ENCODE measurements at regions not wholly inside any gene's neighbourhood (a gene's known extent, or its start where the extent isn't known, plus 50 kb on each side); places are given as distances from the start of the nearest gene placed in this dataset.
A peak's percentile ranks its signal among the peaks of the same experiment; 100 is the strongest.

- no peaks in the 10 kb centered on the region for H3K27me3 ChIP-seq
- no peak for DNase-seq
- H3K9me3 ChIP-seq, result peaks cover 14 to 16% of the 10 kb centered on the region in 2 donors
- H3K4me1 ChIP-seq, result peaks cover 0 to 5% (median 0%) of the 10 kb centered on the region in 4 donors
- in situ Hi-C loops (cut with MboI; ENCODE audit: low pct_ligation_motif_present in 1 of 4, low pct_unique_long_range_greater_than_20kb in 1 of 4, low sequenced_read_pairs in 3 of 4) (no loop called here), intact Hi-C loops (cut with DNase I; ENCODE audit: low total_unique reads) (no loop called here)
- peak overlapping the region in 2 of 4 donors; percentile 21 to 31 for H3K27ac ChIP-seq
- 51 to 52% methylated on average over 3 of the region's 3 CpGs for WGBS, 2 donors (ENCODE audit: low coverage in 1 of 2)
- no peak overlapping the region for H3K4me3 ChIP-seq
- TF ChIP-seq, protein P1, sequence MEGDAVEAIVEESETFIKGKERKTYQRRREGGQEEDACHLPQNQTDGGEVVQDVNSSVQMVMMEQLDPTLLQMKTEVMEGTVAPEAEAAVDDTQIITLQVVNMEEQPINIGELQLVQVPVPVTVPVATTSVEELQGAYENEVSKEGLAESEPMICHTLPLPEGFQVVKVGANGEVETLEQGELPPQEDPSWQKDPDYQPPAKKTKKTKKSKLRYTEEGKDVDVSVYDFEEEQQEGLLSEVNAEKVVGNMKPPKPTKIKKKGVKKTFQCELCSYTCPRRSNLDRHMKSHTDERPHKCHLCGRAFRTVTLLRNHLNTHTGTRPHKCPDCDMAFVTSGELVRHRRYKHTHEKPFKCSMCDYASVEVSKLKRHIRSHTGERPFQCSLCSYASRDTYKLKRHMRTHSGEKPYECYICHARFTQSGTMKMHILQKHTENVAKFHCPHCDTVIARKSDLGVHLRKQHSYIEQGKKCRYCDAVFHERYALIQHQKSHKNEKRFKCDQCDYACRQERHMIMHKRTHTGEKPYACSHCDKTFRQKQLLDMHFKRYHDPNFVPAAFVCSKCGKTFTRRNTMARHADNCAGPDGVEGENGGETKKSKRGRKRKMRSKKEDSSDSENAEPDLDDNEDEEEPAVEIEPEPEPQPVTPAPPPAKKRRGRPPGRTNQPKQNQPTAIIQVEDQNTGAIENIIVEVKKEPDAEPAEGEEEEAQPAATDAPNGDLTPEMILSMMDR (IDR thresholded peaks at IDR 0.05), result no peak
- TF ChIP-seq POLR2A (IDR thresholded peaks at IDR 0.05), result no peak
- no peak for TF ChIP-seq EP300 (IDR thresholded peaks at IDR 0.05; ENCODE audit: low read depth)
- no peak for TF ChIP-seq POLR2AphosphoS5 (IDR thresholded peaks at IDR 0.05)
- no peaks in the 10 kb centered on the region for H3K36me3 ChIP-seq
Measured at GRCh38 chr5:39494107-39494510, 69.3 kb upstream of the DAB2 start.

GRCh38 chr5:39491210-39491609 is 66.4 kb upstream of the DAB2 start:
- DNase-seq, result no peak
- Histone ChIP-seq H3K36me3 (no peaks in the 10 kb centered on the region), H3K4me3 (no peak overlapping the region), H3K4me1 (peaks cover 0 to 5% (median 0%) of the 10 kb centered on the region in 4 donors), H3K9me3 (peaks cover 14 to 16% of the 10 kb centered on the region in 2 donors), H3K27ac (no peak overlapping the region), H3K27me3 (no peaks in the 10 kb centered on the region)
- intact Hi-C loops (cut with DNase I; ENCODE audit: low total_unique reads), result no loop called here
- TF ChIP-seq POLR2A (IDR thresholded peaks at IDR 0.05) (no peak), EP300 (IDR thresholded peaks at IDR 0.05; ENCODE audit: low read depth) (no peak), POLR2AphosphoS5 (IDR thresholded peaks at IDR 0.05) (no peak)
- TF ChIP-seq, protein P1 (IDR thresholded peaks at IDR 0.05), result no peak
- 77 to 86% methylated on average over 1 of the region's 1 CpG for WGBS, 2 donors (ENCODE audit: low coverage in 1 of 2)
- in situ Hi-C loops (cut with MboI; ENCODE audit: low pct_ligation_motif_present in 1 of 4, low pct_unique_long_range_greater_than_20kb in 1 of 4, low sequenced_read_pairs in 3 of 4), result no loop called here

DNA sequence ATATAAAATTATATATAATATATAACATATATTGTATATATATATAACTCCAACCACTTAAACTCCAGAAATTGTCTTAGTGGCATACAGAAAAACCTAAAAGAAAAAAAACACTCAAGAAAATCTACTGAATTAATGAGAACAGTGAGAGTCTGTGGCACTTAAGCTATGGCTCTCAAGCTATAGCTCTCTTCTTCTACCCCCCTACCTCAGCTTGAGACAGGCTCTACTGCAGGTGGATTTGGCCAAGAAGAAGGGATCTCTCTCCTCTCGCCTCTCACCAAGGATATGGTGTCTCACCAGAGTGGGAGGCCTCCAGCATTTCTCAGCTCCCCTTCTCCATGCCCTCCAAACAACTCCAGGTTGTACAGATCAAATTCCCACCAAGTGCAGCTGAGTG is 64.5 kb upstream of the DAB2 start:
- intact Hi-C loops (cut with DNase I; ENCODE audit: low total_unique reads), result no loop called here
- no peak overlapping the region for H3K27ac ChIP-seq
- in situ Hi-C loops (cut with MboI; ENCODE audit: low pct_ligation_motif_present in 1 of 4, low pct_unique_long_range_greater_than_20kb in 1 of 4, low sequenced_read_pairs in 3 of 4), result no loop called here
- no peak for DNase-seq
- H3K9me3 ChIP-seq, result peaks cover 14 to 16% of the 10 kb centered on the region in 2 donors
- no peaks in the 10 kb centered on the region for H3K27me3 ChIP-seq
- no peak for TF ChIP-seq POLR2AphosphoS5 (IDR thresholded peaks at IDR 0.05)
- TF ChIP-seq EP300 (IDR thresholded peaks at IDR 0.05; ENCODE audit: low read depth), result no peak
- TF ChIP-seq POLR2A (IDR thresholded peaks at IDR 0.05), result no peak
- TF ChIP-seq, protein P1 (IDR thresholded peaks at IDR 0.05), result no peak
- no peak overlapping the region for H3K4me3 ChIP-seq
- no peaks in the 10 kb centered on the region for H3K36me3 ChIP-seq
- WGBS, 2 donors (ENCODE audit: low coverage in 1 of 2), result 70% methylated on average over 1 of the region's 1 CpG; no CpG with 5 or more reads in 1 of the 2 donors
- peaks cover 0 to 10% (median 0%) of the 10 kb centered on the region in 4 donors for H3K4me1 ChIP-seq

DNA sequence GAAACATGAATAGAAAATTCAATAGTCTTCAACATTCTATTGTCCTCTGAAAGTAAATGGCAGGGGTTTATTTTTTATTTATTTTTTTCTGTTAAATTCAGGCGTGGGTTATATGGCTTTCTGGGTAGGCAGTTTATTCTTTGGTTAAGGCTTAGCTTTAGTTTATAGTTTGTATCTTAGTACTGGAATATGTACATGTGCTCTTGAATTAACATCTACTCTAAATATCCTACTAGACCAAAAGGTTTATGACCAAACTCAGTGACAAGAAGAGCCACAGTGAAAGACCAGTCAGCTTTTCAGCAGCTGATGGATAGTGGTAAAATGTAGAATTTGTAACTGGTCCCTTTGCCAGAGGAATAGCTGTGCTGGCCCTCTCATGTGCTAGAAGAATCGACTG is 62.0 kb upstream of the DAB2 start:
- TF ChIP-seq POLR2AphosphoS5 (IDR thresholded peaks at IDR 0.05) (no peak), POLR2A (IDR thresholded peaks at IDR 0.05) (no peak), EP300 (IDR thresholded peaks at IDR 0.05; ENCODE audit: low read depth) (no peak)
- TF ChIP-seq, protein P1 (IDR thresholded peaks at IDR 0.05), result no peak
- in situ Hi-C loops (cut with MboI; ENCODE audit: low pct_ligation_motif_present in 1 of 4, low pct_unique_long_range_greater_than_20kb in 1 of 4, low sequenced_read_pairs in 3 of 4) (no loop called here), intact Hi-C loops (cut with DNase I; ENCODE audit: low total_unique reads) (no loop called here)
- H3K27ac ChIP-seq, result no peak overlapping the region
- H3K4me1 ChIP-seq, result peaks cover 0 to 12% (median 0%) of the 10 kb centered on the region in 4 donors
- 44 to 76% methylated on average over 1 to 2 of the region's 2 CpGs for WGBS, 2 donors (ENCODE audit: low coverage in 1 of 2)
- H3K36me3 ChIP-seq, result no peaks in the 10 kb centered on the region
- DNase-seq, result no peak
- no peaks in the 10 kb centered on the region for H3K27me3 ChIP-seq
- H3K9me3 ChIP-seq, result peaks cover 14 to 16% of the 10 kb centered on the region in 2 donors
- H3K4me3 ChIP-seq, result no peak overlapping the region

Measured in transverse colon (tissue), 4 donors.